SU-DHL-6 (cell line): ENCODE measurements at regions not wholly inside any gene's neighbourhood (a gene's known extent, or its start where the extent isn't known, plus 50 kb on each side); places are given as distances from the start of the nearest gene placed in this dataset.

ENCODE experiments used
- H2AFZ ChIP-seq: fragments of 200-600 bp; sonication (generic); 2 replicates; pipeline ENCODE4 v1.6.1; 2014; ENCODE audit warnings: low read depth, mild to moderate bottlenecking, moderate library complexity, mixed read lengths, antibody characterized with exemption, low read length; ENCODE audit not compliant: severe bottlenecking
- H3F3A ChIP-seq: fragments of 200-600 bp; shearing (Covaris generic); 2 replicates; pipeline ENCODE4 v1.6.0; 2016; ENCODE audit warnings: antibody characterized with exemption, mild to moderate bottlenecking; ENCODE audit not compliant: insufficient read depth
- H3K27ac ChIP-seq: fragments of 200-600 bp; sonication (generic); 2 replicates; pipeline ENCODE4 v1.5.1; 2016; ENCODE audit warnings: low read depth, mild to moderate bottlenecking, low read length, moderate library complexity, mixed read lengths
- H3K27me3 ChIP-seq: fragments of 200-600 bp; sonication (generic), shearing (Covaris generic); 2 replicates; pipeline ENCODE4 v1.6.0; 2014; ENCODE audit warnings: mild to moderate bottlenecking, low read length
- H3K36me3 ChIP-seq: fragments of 200-600 bp; sonication (generic); 2 replicates; pipeline ENCODE4 v1.6.1; 2014; ENCODE audit warnings: mild to moderate bottlenecking, low read length, mixed read lengths
- H3K4me2 ChIP-seq: fragments of 300-600, 200-600 bp; shearing (Covaris generic), sonication (generic); 2 replicates; pipeline ENCODE4 v1.6.0; 2014; ENCODE audit warnings: low read length, low read depth, mild to moderate bottlenecking; ENCODE audit not compliant: poor library complexity, severe bottlenecking
- H3K4me3 ChIP-seq: fragments of 200-600 bp; sonication (generic); 2 replicates; pipeline ENCODE4 v1.5.1; 2014; ENCODE audit warnings: antibody characterized with exemption, low read length, mild to moderate bottlenecking, mixed read lengths; ENCODE audit not compliant: insufficient read depth, poor library complexity, severe bottlenecking
- H3K79me2 ChIP-seq: fragments of 200-600 bp; sonication (generic); 2 replicates; pipeline ENCODE4 v1.6.1; 2014; ENCODE audit warnings: mild to moderate bottlenecking, low read length, moderate library complexity; ENCODE audit not compliant: insufficient read depth
- H3K9ac ChIP-seq: fragments of 200-600 bp; sonication (generic); 2 replicates; pipeline ENCODE4 v1.7.0; 2014; ENCODE audit warnings: mild to moderate bottlenecking, low read length
- H3K9me2 ChIP-seq: fragments of 200-600 bp; sonication (generic); replicated peaks from 2 replicates; pipeline ENCODE4 v1.6.1; 2014; ENCODE audit warnings: low read length; ENCODE audit not compliant: insufficient read depth
- H3K9me3 ChIP-seq: fragments of 200-600 bp; sonication (generic); 2 replicates; pipeline ENCODE4 v1.6.1; 2014; ENCODE audit warnings: low read length, mixed read lengths; ENCODE audit not compliant: insufficient read depth
- H4K20me1 ChIP-seq: fragments of 200-600 bp; sonication (generic); 2 replicates; pipeline ENCODE4 v1.6.1; 2014; ENCODE audit warnings: low read depth, mild to moderate bottlenecking, antibody characterized with exemption, low read length, moderate library complexity, mixed read lengths
- EZH2phosphoT487 ChIP-seq: fragments of 200-600 bp; sonication (generic), shearing (Covaris generic); conservative IDR thresholded peaks from 2 replicates; pipeline ENCODE4 v1.6.1; 2018; ENCODE audit warnings: mild to moderate bottlenecking, antibody characterized with exemption, low read length, moderate library complexity, mixed read lengths
- TF ChIP-seq, protein P1 (sequence below): fragments of 200-600 bp; sonication (generic); IDR thresholded peaks from one replicate; pipeline ENCODE4 v1.5.1; 2017; ENCODE audit warnings: antibody characterized with exemption, mild to moderate bottlenecking, low read length, moderate library complexity; ENCODE audit not compliant: insufficient read depth, poor library complexity, severe bottlenecking

DNA sequence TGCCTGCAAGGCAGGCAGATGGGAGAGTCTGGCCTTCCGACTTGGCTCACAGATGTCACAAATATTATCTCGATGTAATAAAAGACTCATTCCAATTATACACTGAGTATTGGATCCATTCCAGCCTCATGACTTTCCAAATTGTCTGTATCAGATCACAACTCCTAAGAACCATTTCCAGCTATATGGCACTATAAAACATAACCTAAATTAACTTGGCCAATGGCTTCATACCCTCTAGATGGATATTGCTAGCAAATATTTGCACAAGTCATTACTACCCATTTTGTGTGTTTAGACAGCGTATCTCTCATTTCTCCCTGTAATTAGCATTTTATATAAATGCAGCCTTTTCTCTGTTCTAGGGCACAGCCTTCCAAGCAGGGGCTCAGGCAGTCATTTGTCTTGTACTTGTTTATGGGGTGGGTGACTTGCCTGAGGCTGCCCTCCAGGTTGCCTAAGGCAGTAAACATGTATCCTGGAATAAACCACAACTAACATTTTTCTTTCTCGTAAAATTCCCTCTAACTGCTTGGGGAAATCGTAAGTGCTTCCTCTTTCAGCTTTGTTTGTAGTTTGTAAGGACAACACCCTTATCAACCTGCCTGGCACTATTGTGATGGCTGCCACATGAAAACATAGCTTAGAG is 70.6 kb upstream of the KCNJ6 start:
- Histone ChIP-seq H2AFZ (no peak overlapping the region), H3K79me2 (no peaks in the 10 kb centered on the region), H3K27ac (no peak overlapping the region), H3K27me3 (no peaks in the 10 kb centered on the region), H3K9ac (no peak overlapping the region), H3K9me3 (no peaks in the 10 kb centered on the region), H3K4me2 (no peak overlapping the region), H3K4me3 (no peak overlapping the region), H3K36me3 (no peaks in the 10 kb centered on the region), H3K9me2 (no peaks in the 10 kb centered on the region), H4K20me1 (no peaks in the 10 kb centered on the region), H3F3A (no peaks in the 10 kb centered on the region)
- TF ChIP-seq, protein P1, sequence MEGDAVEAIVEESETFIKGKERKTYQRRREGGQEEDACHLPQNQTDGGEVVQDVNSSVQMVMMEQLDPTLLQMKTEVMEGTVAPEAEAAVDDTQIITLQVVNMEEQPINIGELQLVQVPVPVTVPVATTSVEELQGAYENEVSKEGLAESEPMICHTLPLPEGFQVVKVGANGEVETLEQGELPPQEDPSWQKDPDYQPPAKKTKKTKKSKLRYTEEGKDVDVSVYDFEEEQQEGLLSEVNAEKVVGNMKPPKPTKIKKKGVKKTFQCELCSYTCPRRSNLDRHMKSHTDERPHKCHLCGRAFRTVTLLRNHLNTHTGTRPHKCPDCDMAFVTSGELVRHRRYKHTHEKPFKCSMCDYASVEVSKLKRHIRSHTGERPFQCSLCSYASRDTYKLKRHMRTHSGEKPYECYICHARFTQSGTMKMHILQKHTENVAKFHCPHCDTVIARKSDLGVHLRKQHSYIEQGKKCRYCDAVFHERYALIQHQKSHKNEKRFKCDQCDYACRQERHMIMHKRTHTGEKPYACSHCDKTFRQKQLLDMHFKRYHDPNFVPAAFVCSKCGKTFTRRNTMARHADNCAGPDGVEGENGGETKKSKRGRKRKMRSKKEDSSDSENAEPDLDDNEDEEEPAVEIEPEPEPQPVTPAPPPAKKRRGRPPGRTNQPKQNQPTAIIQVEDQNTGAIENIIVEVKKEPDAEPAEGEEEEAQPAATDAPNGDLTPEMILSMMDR, result no peak
- TF ChIP-seq EZH2phosphoT487, result no peak

DNA sequence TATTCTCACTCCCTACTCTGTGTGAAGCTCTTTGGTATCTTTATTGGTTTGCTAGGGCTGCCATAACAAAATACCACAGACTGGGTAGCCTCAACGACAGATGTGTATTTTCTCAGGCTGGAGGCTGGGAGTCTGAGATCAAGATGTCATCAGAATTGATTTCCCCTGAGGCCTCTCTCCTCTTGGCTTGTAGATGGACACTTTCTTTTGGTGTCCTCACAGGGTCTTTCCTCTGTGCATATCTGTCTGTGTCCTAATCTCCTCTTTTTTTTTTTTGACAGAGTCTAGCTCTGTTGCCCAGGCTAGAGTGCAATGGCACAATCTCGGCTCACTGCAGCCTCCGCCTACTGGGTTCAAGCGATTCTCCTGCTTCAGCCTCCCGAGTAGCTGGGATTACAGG is 71.4 kb upstream of the KCNJ6 start:
- H2AFZ ChIP-seq, result no peak overlapping the region
- no peaks in the 10 kb centered on the region for H3K9me2 ChIP-seq
- H3F3A ChIP-seq, result no peaks in the 10 kb centered on the region
- H3K27me3 ChIP-seq, result no peaks in the 10 kb centered on the region
- H4K20me1 ChIP-seq, result no peaks in the 10 kb centered on the region
- no peaks in the 10 kb centered on the region for H3K9me3 ChIP-seq
- H3K4me3 ChIP-seq, result no peak overlapping the region
- no peaks in the 10 kb centered on the region for H3K36me3 ChIP-seq
- TF ChIP-seq EZH2phosphoT487, result no peak
- H3K27ac ChIP-seq, result no peak overlapping the region
- H3K9ac ChIP-seq, result no peak overlapping the region
- no peaks in the 10 kb centered on the region for H3K79me2 ChIP-seq
- H3K4me2 ChIP-seq, result no peak overlapping the region

DNA sequence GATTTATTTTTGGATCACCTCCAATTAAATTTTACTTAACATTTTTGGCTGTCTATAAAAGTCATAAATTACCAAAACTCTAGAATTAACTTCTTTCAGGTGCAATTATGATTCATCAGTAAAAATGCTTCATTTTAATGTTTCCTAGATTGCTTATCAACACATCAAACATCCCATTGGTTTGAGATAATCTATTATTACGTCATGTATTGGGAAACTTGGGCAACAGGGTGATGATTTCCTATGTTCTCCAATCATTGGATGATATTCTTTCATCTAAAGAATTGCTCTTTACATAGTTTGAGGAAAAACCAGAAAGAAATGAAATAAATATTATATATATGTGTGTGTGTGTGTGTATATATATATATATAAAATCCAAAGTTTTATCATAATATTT is 76.8 kb upstream of the KCNJ6 start:
- Histone ChIP-seq H3K9me2 (no peaks in the 10 kb centered on the region), H3K36me3 (no peaks in the 10 kb centered on the region), H3K9me3 (no peaks in the 10 kb centered on the region), H3K27ac (no peak overlapping the region), H3K27me3 (no peaks in the 10 kb centered on the region), H4K20me1 (no peaks in the 10 kb centered on the region), H3K4me3 (no peak overlapping the region), H3K79me2 (no peaks in the 10 kb centered on the region), H3K4me2 (no peak overlapping the region), H3F3A (no peaks in the 10 kb centered on the region), H3K9ac (no peak overlapping the region), H2AFZ (no peak overlapping the region)
- TF ChIP-seq, protein P1, result no peak
- no peak for TF ChIP-seq EZH2phosphoT487

DNA sequence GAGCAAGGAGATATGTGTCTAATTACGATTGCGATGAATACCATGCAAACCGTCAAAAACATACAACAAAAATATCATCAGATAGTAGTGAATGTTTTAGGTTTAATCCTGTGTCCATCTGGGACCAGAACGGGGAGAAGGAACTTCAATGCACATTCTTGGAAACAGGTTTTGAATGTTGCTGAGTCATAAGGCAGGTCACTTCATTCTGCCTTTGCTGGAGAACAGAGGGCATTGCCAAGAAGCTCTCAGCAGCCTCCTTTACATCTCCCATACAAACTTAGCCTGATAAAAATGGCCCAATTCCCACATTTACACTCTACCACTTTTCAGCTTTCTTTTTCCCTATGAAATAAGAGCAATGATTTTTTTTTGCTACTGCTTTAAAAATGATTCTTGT is 78.0 kb upstream of the KCNJ6 start:
- H3K36me3 ChIP-seq, result no peaks in the 10 kb centered on the region
- no peak overlapping the region for H3K4me2 ChIP-seq
- no peaks in the 10 kb centered on the region for H3F3A ChIP-seq
- no peak overlapping the region for H3K9ac ChIP-seq
- no peak for TF ChIP-seq EZH2phosphoT487
- TF ChIP-seq, protein P1, result no peak
- no peaks in the 10 kb centered on the region for H4K20me1 ChIP-seq
- H3K79me2 ChIP-seq, result no peaks in the 10 kb centered on the region
- no peak overlapping the region for H3K27ac ChIP-seq
- H3K27me3 ChIP-seq, result no peaks in the 10 kb centered on the region
- H3K4me3 ChIP-seq, result no peak overlapping the region
- no peaks in the 10 kb centered on the region for H3K9me2 ChIP-seq
- no peaks in the 10 kb centered on the region for H3K9me3 ChIP-seq
- H2AFZ ChIP-seq, result no peak overlapping the region
